ENCODE measurements at regions not wholly inside any gene's neighbourhood (a gene's known extent, or its start where the extent isn't known, plus 50 kb on each side); places are given as distances from the start of the nearest gene placed in this dataset.

- TF ChIP-seq CTCF (IDR thresholded peaks at IDR 0.05; ENCODE audit: low read length) (no peak), EZH2 (IDR thresholded peaks at IDR 0.05; ENCODE audit: borderline replicate concordance, low read length) (no peak)
These were observed 412.1 kb downstream of the CYLC2 start for GRCh38 chr9:103407260-103407659.
